HG02678 (cell line): ENCODE measurements at regions not wholly inside any gene's neighbourhood (a gene's known extent, or its start where the extent isn't known, plus 50 kb on each side); places are given as distances from the start of the nearest gene placed in this dataset.
"Not testable (repeated sequence)": the region's sequence is repeated elsewhere in the genome, so short reads cannot be mapped to it uniquely, and the experiment has no call there.

ENCODE experiments used
- ATAC-seq: cut with Tn5 transposase; IDR thresholded peaks from one replicate; pipeline ENCODE4 v1.9.1; 2021; ENCODE audit warnings: mild to moderate bottlenecking, moderate library complexity; ENCODE audit not compliant: unreplicated experiment

DNA sequence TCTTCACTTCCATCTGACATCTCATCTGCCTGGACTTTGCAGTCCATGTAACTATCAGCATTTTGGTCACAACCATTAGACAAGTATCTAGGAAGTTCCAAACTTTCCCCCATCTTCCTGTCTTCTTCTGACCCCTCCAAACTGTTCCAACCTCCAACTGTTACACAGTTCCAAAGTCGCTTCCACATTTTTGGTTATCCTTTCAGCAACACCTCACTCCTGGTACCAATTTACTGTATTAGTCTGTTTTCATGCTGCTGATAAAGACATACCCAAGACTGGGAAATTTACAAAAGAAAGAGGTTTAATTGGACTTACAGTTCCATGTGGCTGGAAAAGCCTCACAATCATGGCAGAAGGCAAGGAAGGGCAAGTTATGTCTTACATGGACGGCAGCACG, 143.4 kb upstream of the OR4E1 start:
- ATAC-seq: not testable (repeated sequence)

DNA sequence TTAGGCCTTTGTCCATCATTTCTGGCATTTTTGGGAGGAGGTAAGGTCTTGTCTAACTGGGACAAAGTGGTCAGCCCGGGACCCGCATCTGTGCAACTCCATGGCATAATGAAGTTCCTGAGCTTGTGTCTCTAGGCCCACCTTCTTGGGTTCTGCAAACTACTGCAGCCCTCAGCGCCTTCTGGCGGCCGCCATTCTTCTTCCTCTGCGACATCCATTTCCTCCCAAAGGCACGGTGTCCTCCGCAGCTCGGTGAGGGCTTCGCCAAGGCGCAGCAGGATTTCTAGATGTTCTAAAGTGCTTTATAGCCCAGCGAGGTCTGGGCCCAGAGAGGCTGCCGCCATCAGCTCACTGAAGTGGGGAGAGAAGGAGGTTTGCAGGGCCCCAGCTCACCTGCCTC, 134.4 kb upstream of the OR4E1 start:
- no peak for ATAC-seq

DNA sequence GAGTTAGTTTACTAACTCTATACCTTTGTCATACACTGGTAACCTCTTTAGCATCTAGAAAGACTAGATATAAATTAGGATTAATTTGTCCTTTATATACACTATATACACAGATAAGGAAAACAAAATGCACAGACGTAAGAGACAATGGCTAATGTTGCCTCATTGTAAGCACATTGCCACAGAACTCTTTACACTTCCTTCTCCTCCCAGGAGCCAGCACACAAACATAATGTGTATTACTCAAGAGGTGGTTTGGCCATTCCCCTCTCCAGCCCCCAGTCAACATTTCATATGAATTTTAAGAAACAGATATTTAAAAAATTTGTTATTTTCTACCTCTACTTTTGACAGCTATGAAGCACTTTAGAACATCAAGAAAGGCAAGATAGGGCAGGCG, 131.4 kb upstream of the OR4E1 start:
- no peak for ATAC-seq

DNA sequence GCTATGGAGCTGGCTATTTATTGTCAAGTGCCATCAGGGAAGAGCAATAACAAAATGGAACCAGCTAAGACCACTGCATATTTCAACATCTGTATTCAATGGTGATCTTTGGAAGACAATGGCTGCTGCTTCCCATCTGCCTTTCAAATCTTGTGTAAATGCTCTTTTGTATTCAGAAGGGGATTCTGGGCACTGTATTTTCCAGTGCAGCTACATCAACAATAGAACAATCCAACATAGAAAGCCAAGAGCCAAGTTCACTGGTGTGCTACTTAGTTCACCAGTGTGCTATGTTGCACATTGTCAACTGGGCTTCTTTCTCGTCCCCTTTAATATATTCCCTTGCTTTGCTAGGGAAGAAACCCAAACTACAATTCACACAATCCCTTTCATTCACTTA, 128.8 kb upstream of the OR4E1 start:
- no peak for ATAC-seq

DNA sequence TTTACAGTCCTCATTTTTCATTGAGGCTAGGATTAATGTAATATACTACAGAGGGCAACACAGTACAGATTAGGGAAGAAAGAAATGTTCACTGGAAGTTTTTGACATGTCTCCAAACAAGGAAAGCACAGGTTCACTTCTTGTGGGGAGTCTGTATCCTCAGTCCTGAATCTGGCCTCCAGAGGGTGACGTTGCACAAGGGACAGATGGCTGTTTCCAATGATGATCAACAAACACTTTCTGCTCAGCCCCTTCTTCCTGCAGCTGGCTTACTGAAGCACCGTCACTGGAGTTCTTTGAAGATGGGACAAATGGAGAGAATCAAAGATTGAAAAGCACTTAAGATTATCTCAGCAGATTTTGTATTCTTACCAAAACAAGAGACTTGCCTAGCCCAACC, 123.3 kb upstream of the OR4E1 start:
- ATAC-seq: no peak

DNA sequence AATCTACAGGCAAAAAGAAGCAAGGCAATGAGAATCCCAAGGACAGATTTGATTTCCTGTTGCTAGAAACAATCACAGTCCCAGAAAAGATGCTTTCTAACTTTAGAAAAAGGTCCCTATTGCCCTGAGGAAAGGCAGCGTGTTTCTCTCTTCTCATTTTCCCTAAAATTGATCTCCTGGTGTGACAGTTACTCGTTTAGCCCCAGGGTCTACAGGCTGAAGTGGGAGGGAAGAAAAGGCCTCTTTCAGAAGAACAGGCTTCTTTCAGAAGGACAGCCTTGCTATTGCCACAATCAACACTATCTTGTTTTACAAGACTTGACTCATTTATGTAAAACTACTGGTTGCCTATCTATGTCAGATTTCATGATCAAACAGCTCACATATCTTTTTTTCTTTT, 121.8 kb upstream of the OR4E1 start:
- no peak for ATAC-seq

DNA sequence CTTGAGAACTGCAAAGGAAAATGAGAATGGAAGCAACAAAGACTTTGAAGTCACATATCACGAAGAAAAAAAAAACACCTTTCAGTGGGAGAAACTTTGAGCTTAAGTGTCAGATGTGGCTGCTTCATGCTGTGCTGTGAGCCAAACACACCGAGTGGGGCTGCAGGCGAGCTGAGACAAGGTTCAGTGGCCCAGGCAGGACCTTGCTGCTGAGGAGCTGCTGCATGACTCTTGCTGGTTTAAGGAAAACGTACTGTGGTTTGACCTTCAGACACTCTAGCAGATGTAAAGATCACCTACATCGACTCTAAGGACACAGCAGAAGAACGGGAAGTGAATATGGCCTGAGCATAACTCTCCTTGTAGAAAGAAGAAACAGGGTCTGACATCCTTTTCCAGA, 118.1 kb upstream of the OR4E1 start:
- no peak for ATAC-seq

DNA sequence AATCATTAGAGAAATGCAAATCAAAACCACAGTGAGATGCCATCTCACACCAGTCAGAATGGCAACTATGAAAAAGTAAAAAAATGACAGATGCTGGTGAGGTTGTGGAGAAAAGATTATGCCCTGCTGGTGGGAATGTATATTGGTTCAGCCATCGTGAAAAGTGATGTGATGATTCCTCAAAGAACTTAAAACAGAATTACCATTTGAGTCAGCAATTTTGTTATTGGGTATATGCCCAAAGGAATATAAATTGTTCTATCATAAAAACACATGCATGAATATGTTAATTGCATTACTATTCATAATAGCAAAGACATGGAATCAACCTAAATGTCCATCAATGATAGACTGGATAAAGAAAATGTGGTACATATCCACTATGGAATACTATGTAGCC, 115.1 kb upstream of the OR4E1 start:
- not testable (repeated sequence) for ATAC-seq

DNA sequence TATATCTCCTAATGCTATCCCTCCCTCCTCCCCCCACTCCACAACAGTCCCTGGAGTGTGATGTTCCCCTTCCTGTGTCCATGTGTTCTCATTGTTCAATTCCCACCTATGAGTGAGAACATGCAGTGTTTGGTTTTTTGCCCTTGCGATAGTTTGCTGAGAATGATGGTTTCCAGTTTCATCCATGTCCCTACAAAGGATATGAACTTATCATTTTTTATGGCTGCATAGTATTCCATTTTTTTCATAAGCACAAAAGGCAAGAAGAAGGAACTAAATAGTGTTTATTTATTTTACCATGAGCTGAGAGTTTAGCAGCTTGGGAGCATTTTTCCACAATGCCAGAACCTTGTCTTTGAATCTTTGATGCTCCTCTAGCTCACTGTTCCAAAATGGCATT, 113.6 kb upstream of the OR4E1 start:
- ATAC-seq: not testable (repeated sequence)

DNA sequence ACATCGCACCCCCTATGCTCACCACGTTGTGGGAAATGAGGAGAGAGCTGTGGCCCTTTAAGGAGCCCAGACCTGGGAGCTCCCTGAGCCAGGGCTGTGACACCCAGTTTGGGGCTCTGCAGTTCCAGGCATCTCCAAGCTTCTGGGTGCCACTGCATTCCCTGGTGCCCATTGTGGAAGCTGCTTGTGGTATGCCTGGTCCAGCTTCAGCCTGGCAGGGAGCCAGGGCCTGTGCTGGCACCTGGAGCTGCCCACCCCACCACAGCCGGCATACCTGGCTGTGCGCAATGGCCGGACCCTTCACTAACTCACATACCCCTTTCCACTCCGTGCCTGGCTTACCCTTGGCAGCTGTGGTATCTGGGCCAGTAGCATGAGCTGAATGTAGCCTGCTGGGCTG, 107.9 kb upstream of the OR4E1 start:
- ATAC-seq: no peak

DNA sequence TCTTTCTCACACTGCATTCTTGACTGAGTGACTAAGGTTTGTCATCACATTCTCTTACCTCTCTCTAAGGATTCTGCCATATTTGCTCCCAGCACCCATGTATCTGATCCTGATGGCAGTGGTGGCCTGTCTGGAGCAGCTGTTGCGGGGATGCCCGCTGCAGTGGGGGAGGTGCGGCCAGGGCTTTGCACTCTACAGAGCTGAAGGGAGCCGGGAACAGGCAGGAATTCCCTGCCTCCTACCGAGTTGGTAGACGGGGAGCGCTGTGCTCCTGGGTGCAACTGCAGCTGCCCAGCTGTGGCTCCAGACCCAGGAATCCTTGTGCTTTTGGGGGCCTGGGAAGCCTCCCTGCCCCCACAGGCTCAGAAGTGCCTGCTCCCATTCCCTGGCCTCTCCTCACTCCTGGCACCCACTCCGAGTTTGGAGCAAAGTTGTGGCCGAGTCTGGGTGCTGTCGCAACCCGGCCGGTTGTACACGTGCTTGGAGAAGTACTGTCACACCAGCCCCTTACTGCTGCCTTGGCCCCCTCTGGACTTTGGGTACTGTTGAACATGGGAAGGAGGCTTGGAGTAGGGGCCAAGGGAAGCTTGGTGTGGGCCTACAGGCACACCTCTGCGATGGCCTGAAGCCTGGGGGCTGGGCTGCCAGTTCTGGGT, 106.9 kb upstream of the OR4E1 start:
- no peak for ATAC-seq

DNA sequence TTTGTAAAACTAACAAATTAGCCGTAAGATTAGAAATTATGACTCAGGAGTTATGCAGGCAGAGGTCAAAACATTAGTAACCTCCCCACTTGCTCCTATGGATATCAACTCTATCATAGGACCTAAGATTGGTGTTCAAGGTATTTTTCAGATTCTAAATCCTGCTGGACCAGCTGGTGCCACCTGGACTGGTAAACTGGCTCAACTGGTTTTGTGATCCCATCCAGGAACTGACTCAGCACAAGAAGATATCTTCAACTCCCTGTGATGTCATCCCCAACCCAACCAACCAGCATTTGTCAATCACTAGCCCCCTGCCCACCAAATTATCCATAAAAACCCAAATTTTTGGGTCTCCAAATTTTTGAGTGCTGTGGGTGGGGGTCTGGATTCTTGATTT, 98.1 kb upstream of the OR4E1 start:
- ATAC-seq: no peak

DNA sequence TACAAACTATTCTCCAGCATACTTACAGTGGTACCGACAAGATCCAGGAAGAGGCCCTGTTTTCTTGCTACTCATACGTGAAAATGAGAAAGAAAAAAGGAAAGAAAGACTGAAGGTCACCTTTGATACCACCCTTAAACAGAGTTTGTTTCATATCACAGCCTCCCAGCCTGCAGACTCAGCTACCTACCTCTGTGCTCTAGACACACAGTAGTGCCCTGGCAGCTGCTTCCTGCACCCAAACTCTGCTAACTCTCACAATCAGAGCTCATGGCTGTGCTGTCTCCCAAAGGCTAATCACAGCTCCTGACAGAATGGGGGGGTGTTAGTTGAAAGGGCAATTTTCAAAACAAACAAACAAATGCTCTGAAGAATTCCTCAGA, 95.2 kb upstream of the OR4E1 start:
- ATAC-seq: no peak

DNA sequence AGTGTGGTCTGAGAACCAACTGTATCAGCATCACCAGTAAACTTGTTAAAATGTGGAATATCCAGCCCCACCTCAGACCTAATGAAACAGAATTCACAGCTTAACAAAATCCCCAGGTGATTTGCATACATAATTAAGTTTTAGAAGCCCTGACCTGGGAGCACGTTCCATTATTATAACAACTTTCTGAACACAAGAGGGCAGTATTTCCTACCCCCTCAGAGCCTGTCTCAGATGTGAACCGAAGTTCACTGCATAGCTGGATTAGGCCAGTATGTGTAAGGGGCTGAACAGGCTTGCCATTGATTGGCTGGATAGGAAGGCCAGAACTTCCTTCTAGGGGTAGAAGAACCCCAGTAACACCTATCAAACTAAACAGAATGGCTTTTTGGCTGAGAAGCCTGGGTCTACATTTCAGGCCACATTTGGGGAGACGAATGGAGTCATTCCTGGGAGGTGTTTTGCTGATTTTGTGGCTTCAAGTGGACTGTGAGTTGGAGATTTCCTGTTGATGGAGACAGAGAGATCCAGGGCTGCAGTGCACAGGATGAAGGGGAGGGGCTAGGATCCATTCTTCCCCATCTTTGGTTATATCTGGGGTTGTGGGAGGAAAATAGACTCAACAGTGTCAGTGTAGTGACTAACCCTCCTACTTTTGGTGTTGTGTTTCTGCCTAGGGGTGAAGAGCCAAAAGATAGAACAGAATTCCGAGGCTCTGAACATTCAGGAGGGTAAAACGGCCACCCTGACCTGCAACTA, 94.7 kb upstream of the OR4E1 start:
- no peak for ATAC-seq

DNA sequence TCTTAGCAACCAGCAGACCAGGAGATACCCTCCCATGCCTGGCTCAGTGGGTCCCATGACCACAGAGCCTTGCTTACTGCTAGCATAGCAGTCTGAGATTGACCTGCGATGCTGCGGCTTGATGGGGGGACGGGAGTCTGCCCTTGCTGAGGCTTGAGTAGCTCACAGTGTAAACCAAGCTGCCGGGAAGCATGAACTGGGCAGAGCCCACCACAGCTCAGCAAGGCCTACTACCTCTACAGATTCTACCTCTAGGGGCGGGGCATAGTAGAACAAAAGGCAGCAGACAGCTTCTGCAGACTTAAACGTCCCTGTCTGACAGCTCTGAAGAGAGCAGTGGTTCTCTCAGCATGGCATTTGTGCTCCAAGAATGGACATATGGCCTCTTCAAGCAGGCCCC, 86.7 kb upstream of the OR4E1 start:
- ATAC-seq: not testable (repeated sequence)

DNA sequence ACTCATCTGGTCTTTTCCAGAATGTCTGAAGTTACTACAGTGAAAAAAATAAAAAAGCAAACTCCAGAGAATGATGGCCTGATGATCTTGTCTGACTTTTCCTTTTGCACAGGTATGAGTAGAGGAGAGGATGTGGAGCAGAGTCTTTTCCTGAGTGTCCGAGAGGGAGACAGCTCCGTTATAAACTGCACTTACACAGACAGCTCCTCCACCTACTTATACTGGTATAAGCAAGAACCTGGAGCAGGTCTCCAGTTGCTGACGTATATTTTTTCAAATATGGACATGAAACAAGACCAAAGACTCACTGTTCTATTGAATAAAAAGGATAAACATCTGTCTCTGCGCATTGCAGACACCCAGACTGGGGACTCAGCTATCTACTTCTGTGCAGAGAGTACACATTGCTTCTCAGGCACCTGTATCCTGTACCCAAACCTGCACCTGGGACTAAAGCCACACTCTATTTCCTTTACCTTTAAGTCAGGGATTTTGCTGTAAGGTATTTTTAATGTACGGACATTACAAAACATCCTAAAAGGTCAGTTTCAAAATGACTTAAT, 75.8 kb upstream of the OR4E1 start:
- no peak for ATAC-seq

DNA sequence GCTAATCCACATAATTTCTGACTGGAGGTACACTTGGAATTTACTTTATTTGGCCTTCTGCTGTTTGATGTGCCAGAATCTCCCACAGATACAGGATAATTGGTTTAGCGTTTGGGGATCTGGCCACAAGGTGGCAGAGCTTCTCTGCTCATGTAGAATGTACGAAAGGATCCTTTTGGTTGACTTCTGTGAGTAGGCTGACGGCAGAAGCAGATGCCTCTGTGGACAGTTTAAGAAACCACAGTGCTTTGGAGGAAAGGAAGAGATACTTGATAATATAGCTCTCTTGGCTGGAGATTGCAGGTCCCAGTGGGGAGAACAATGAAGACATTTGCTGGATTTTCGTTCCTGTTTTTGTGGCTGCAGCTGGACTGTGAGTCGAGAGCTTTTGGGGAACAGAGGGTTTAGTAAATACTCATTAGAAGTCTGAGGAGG, 75.3 kb upstream of the OR4E1 start:
- ATAC-seq: peak; percentile 70

DNA sequence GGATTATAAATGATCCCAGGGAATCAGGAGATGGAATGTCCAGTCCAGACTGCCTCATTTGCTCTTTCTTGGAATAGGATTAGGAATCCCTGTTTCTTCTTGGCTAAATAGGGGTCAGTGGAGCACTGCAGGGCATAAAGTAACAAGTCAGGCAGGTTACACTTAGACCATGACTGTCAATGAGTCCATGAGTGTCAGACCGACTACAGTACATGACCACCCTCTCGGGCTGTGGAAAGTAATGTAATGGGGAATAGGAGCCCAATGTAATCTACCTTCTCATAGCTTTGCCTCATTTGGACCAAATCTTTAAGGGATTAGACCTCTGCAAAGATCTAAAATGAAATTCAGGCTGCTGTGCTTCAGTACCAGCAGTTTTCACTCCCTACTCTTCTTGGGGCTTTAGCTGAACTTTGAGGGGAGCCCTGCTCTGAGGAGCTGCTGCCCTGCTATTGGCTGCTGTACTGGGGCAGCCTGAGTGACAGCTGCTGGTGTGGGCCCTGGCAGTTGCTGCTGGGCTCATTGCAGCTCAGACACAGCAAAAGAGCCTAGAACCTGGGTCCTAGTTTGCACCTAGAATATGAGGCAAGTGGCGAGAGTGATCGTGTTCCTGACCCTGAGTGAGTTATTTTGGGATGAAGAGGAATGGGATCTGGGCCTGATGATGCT, 62.2 kb upstream of the OR4E1 start:
- ATAC-seq: no peak

DNA sequence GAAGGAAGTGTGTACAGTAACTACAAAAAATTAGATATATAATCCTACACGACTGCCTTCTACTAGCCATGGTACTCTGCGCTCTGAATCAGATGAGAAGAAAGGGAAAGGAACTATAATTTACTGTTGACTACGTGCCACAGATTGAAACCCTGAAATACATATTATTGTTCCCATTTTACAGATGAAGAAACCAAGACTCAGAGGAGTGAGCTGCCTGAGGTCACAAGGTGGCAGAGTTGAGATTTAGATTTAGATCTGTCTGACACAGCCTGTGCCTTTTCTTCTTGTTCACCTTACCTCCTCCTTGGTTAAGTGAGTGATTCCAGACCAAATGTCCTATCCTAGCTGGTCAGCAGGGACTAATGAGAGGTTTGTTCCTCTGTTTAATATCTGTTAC, 61.6 kb upstream of the OR4E1 start:
- no peak for ATAC-seq

DNA sequence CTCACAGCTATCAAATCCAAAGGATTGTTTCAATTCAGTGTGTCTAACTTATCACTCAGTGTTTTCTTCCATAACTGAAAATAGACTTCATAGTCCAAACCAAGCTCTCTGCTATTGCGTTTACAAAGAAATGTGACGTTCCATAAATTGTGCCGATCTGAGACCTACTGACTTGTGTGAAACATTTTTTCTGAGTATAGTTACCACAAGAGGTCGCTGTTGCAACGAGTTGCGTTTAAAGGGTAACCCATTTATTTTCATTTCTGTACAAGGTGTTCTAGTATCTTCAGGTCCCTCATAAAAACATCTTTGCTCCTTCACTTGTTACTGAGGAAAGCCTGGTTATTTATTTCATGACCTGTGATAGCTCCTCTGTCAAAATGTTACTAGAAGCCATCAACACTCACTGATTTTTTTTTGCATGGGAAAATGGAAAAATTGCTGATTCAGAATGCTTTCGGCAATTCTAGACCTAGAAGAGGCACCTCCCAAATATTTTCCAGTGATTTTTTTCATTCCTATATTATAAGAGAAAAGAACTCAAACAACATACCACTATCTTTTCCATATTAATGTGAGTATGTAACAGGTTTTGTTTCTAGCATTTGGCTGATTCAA, 60.9 kb upstream of the OR4E1 start:
- ATAC-seq: no peak

DNA sequence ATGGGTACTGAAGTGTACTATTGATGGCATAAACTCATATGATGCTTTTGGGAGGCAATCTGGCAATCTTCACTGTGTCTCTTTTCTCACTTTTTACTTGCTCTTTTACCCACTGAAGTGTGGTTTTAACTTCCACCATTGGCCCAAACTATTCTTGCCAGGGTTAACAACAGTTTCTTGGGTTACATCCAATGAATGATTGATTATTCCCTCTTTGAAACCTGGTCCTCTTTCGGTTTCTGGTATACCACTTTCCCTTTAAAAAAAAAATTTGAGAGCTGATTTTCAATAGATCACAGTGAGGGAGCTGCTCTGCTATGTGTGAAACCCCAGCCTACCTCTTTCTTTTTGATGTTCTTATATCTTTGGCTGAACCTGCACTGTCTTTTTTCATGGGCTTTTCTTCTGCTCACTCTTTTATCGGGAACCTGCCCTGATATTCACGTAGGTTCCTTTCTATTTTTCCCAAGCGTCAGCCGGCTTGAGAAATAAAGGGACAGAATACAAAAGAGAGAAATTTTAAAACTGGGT, 56.1 kb upstream of the OR4E1 start:
- no peak for ATAC-seq
